GM19240 (cell line): ENCODE measurements at regions not wholly inside any gene's neighbourhood (a gene's known extent, or its start where the extent isn't known, plus 50 kb on each side); places are given as distances from the start of the nearest gene placed in this dataset.

ENCODE experiments used
- DNase-seq: peaks from one replicate; pipeline ENCODE4 v3.0.0; 2011; ENCODE audit warnings: low spot score; ENCODE audit not compliant: insufficient read length

- no peak for DNase-seq
Observed at GRCh38 chr12:132395192-132395907, 66.0 kb upstream of the GALNT9 start.

DNA sequence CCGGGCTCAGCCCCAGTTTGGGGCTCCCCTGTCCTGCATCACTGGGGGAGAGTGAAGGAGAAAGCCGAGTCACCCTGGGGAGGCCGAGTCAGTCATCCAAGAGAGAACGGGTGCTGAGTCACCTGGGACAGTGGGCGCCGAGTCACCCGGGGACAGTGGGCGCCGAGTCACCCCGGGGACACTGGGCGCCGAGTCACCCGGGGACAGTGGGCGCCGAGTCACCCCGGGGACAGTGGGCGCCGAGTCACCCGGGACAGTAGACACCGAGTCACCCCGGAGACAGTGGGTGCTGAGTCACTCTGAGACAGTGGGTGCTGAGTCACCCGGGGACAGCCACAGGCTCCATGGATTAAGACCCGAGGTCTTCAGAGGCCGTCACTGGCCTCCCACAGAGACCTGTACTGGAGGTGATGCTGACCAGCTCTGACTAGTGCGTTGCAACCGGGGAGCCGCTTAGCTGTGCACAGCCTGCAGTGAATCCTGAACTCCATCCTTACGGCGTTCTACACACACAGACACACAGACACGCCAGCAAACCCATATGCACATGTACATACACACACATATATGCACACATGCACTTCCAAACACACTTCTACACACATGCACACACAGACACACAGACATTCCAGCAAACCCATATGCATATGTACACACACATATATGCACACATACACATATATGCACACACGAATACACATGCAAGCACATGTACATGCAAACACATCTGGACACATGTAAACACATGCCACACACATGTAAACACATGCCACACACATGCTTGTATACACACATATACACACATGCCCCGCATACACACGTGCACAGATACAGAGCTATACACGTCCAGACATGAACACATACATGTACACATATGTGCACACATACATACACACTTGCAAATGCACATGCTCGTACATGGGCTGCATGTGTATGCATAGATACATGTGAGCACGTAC, 64.9 kb upstream of the GALNT9 start:
- no peak for DNase-seq

DNA sequence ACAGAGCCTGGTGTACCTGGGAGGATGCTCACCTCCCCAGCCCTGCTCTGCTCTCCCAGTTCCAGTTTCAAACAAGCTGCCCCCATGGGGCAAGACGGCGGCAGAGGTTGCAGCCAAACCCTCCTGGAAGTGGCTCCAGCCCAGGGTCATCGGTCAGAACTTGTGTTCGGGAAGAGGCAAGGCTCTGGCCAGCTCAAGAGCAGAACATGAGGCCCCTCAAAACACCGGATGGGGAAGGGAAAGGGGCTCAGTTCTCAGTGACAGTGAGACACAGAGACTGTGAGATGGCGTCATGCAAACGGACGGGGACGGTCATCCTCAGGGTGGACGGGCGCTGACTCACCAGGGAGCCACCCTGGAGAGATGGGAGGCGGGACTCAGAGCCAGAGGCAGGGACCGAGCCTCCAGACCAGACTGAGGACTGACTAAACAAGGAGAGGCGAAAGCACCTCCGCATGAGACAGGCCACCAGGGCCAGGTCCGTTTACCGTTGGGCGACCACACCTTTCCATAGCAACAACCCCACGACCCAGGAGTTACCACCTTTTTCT, 63.9 kb upstream of the GALNT9 start:
- DNase-seq: no peak

GRCh38 chr12:132392389-132393244, 63.2 kb upstream of the GALNT9 start:
- DNase-seq: no peak

DNA sequence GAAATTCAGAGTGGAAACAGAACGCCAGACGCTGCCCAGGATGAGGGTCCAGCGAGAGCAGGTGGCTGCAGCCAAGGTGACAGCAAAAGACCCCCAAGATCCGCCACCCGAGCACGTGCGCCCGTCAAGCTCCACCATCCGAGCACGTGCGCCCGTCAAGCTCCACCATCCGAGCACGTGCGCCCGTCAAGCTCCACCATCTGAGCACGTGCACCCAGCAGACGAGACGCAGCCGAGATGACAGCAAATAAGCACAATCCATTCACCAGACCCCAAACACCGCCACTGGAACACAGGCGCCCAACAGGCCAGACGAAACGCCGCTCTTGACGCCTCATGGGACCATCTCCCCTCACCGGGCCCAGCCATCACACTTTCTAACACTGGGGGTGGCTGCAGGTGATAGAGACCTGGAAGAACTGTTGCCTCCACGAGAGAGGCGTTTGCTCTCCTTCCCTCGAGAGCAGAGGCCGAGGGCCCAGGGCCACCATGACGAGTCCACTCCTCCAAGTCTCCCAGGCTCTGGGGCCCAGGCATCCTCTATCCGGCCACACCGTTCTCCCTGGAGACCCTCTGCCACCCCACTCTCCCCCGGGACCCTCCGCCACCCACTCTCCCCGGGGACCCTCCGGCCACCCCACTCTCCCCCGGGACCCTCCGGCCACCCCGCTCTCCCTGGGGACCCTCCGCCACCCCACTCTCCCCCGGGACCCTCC, 62.1 kb upstream of the GALNT9 start:
- no peak for DNase-seq

- no peak for DNase-seq
Observed at GRCh38 chr12:132390287-132391076, 61.1 kb upstream of the GALNT9 start.

GRCh38 chr12:132389526-132390286, 60.3 kb upstream of the GALNT9 start:
- no peak for DNase-seq

GRCh38 chr12:132389026-132389425, 59.6 kb upstream of the GALNT9 start:
- DNase-seq: no peak

DNA sequence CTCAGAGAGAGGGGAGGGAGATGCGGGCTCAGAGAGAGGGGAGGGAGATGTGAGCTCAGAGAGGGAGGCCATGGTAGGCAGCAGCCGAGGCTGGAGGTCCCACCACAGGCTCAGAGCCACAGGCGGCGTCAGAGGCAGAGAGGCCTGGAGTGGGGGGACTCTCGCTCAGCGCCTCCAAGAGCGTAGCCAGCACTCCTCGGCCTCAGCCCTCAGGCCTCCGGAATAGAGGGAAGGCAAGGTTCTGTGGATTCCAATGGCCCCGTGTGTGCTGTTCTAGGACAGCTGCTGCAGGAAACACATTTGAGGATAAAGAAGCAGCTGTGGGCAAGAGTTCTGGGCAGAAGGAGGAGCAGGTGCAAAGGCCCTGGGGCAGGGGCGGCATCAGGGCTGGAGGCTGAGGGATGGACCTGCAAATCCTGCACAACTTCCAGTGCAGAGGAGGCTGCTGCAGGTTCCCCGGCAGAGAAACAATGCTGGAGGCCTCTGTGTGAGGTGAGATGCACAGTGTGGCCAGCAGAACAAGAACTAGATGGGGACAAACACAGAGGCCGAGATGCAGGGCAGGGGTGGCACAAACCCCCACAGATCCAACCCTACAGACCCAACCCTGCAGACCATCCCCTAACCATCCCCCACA, 59.1 kb upstream of the GALNT9 start:
- DNase-seq: no peak

- DNase-seq: no peak
Observed at GRCh38 chr12:132386926-132387497, 57.6 kb upstream of the GALNT9 start.

DNA sequence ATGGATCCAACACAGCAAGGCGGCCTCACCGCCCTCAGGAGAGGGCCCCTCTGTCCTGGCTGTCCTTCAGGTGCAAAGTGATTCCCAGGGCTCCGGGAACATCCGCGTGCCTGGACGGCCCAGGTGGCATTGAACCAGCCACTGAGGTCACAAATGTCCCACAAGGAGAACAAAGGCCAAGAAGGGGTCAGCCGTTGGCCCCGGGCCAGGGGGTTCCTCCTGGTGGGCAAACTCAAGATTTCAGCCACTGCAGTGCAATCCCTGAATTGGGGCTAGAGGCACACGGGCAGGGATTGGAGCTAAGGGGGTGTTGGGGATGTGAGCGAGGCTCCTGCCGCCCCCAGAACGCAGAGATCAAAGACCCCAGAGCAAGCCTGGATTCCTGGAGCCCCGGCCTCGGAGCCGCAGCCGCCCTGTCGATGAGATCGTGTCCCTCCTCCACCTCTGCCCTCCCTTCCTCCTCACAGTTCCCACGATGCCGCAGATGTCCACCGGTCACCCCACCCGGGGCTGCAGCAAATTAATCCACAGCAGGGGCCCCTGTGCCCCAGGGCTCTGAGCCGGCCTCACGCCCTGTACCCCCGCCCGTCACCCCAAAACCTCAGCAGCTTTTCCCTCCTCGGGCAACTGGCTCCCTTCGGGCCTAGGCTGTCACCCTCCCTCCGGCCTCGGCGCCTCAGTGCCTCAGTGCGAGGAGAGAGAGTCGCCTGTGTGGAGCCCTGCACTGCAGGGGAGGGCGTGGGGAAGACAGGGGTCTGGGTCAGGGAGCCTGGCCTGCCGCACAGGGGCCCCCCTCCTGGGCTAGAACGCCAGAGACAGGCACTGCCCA, 56.7 kb upstream of the GALNT9 start:
- DNase-seq: no peak

- DNase-seq: no peak
Observed at GRCh38 chr12:132384916-132385774, 55.8 kb upstream of the GALNT9 start.

DNA sequence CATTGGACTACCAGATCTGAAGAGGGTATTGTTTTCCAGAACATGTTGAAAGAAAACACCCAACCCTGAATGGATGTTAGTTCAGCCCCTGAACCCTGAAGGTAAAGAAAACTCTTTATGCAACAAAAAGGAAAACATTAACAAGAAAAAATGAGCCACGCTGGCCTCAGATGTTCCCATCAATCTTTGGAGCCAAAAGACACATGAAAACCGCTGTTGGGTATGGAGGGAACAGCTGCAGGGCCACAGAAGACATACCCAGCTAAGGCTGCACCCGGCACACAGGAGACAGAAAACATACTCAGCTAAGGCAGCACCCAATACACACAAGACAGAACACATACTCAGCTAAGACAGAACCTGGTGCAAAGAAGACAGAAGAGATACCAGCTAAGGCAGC, 51.3 kb upstream of the GALNT9 start:
- DNase-seq: no peak

DNA sequence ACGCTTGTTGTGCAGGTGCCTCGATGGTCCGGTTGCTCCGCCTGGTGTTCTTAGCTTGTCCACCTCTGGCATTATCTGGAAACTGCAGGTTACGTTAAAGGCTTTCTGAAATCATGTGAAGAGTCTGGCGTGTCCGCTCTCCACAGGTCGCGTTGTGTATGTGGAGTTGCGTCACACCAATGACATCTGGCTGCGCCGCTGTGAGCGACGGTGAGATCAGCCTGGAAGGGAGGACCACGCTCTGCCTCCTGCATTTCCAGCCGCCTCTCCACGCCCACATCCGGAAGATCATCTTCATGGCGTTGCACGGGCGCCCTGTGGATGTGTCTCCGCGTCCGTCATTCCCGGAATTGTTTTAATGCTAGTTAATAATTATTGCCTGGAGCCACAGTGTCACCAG, 50.6 kb upstream of the GALNT9 start:
- no peak for DNase-seq

DNA sequence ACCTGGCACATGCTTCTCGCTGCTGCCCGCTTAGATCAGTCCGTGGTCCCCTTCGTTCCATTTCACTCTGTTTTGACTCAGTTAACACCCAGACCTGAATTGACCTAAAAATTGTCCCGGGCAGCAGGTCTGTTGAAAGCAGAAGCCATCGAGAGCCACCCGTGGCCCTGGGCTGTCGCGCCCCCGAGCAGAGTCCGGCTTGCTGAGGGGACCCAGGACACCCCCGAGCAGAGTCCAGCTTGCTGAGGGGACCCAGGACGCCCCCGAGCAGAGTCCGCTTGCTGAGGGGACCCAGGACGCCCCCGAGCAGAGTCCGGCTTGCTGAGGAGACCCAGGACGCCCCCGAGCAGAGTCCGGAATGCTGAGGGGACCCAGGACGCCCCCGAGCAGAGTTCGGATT, 50.2 kb upstream of the GALNT9 start:
- no peak for DNase-seq
